KMS-11 (cell line): ENCODE measurements at regions not wholly inside any gene's neighbourhood (a gene's known extent, or its start where the extent isn't known, plus 50 kb on each side); places are given as distances from the start of the nearest gene placed in this dataset.

Experiments
- H2AFZ ChIP-seq: fragments of 200-600 bp; sonication (generic); 2 replicates; pipeline ENCODE4 v1.6.1; 2016; ENCODE audit warnings: antibody characterized with exemption, mixed run types, low read depth
- H3K27ac ChIP-seq: fragments of 200-600 bp; sonication (generic); 2 replicates; pipeline ENCODE4 v1.6.1; 2016; ENCODE audit warnings: mild to moderate bottlenecking, mixed run types
- H3K27me3 ChIP-seq: fragments of 200-600 bp; sonication (generic); 2 replicates; pipeline ENCODE4 v1.6.1; 2017; ENCODE audit warnings: mild to moderate bottlenecking, low read depth, mixed run types, moderate library complexity; ENCODE audit not compliant: insufficient read depth
- H3K36me3 ChIP-seq: fragments of 200-600 bp; sonication (generic); 2 replicates; pipeline ENCODE4 v1.6.1; 2017; ENCODE audit warnings: mild to moderate bottlenecking, mixed run types; ENCODE audit not compliant: insufficient read depth
- H3K4me1 ChIP-seq: fragments of 200-600 bp; sonication (generic); 2 replicates; pipeline ENCODE4 v1.6.1; 2016; ENCODE audit warnings: mild to moderate bottlenecking, low read depth, mixed run types; ENCODE audit not compliant: poor library complexity, severe bottlenecking
- H3K4me2 ChIP-seq: fragments of 200-600 bp; sonication (generic); 2 replicates; pipeline ENCODE4 v1.7.0; 2016; ENCODE audit warnings: mild to moderate bottlenecking, mixed run types
- H3K4me3 ChIP-seq: fragments of 200-600 bp; sonication (generic); IDR thresholded peaks from 2 replicates; pipeline ENCODE4 v1.6.1; 2017; ENCODE audit warnings: low read depth, low read length, mixed read lengths; ENCODE audit not compliant: insufficient read depth
- H3K79me2 ChIP-seq: fragments of 200-600 bp; sonication (generic); 2 replicates; pipeline ENCODE4 v1.6.1; 2016; ENCODE audit warnings: low read depth, mixed run types; ENCODE audit not compliant: insufficient read depth
- H3K9ac ChIP-seq: fragments of 200-600 bp; sonication (generic); 2 replicates; pipeline ENCODE4 v1.6.1; 2016; ENCODE audit warnings: mild to moderate bottlenecking, mixed run types
- H4K20me1 ChIP-seq: fragments of 200-600 bp; sonication (generic); 2 replicates; pipeline ENCODE4 v1.6.1; 2016; ENCODE audit warnings: mild to moderate bottlenecking, mixed run types; ENCODE audit not compliant: insufficient read depth
- CTCF ChIP-seq: fragments of 200-600 bp; sonication (generic); conservative IDR thresholded peaks from 2 replicates; pipeline ENCODE4 v1.6.1; 2017; ENCODE audit warnings: low read depth, mild to moderate bottlenecking, antibody characterized with exemption, low read length, moderate library complexity, mixed read lengths

- Histone ChIP-seq H2AFZ (no peak overlapping the region), H4K20me1 (no peaks in the 10 kb centered on the region), H3K4me1 (no peaks in the 10 kb centered on the region), H3K27ac (no peak overlapping the region), H3K9ac (no peak overlapping the region), H3K27me3 (no peaks in the 10 kb centered on the region), H3K4me2 (no peak overlapping the region), H3K36me3 (no peaks in the 10 kb centered on the region), H3K79me2 (no peaks in the 10 kb centered on the region), H3K4me3 (no peak overlapping the region)
- no peak for TF ChIP-seq CTCF
These were observed 734.9 kb downstream of the NUP35 start for GRCh38 chr2:183859129-183859528.

- Histone ChIP-seq H3K27me3 (no peaks in the 10 kb centered on the region), H3K79me2 (no peaks in the 10 kb centered on the region), H3K36me3 (no peaks in the 10 kb centered on the region), H3K9ac (no peak overlapping the region), H3K4me1 (no peaks in the 10 kb centered on the region), H3K27ac (no peak overlapping the region), H3K4me2 (no peak overlapping the region), H3K4me3 (no peak overlapping the region), H2AFZ (no peak overlapping the region), H4K20me1 (no peaks in the 10 kb centered on the region)
- TF ChIP-seq CTCF, result no peak
These were observed 731.7 kb upstream of the ZNF804A start for GRCh38 chr2:183866666-183867065.

GRCh38 chr2:183867206-183867605 is 731.1 kb upstream of the ZNF804A start:
- Histone ChIP-seq H3K4me1 (no peaks in the 10 kb centered on the region), H3K27ac (no peak overlapping the region), H3K36me3 (no peaks in the 10 kb centered on the region), H3K79me2 (no peaks in the 10 kb centered on the region), H3K4me3 (no peak overlapping the region), H4K20me1 (no peaks in the 10 kb centered on the region), H3K27me3 (no peaks in the 10 kb centered on the region), H3K4me2 (no peak overlapping the region), H2AFZ (no peak overlapping the region), H3K9ac (no peak overlapping the region)
- TF ChIP-seq CTCF, result no peak

GRCh38 chr2:183868153-183868552 is 730.2 kb upstream of the ZNF804A start:
- Histone ChIP-seq H3K4me2 (no peak overlapping the region), H4K20me1 (no peaks in the 10 kb centered on the region), H3K4me1 (no peaks in the 10 kb centered on the region), H2AFZ (no peak overlapping the region), H3K27me3 (no peaks in the 10 kb centered on the region), H3K27ac (no peak overlapping the region), H3K4me3 (no peak overlapping the region), H3K79me2 (no peaks in the 10 kb centered on the region), H3K36me3 (no peaks in the 10 kb centered on the region), H3K9ac (no peak overlapping the region)
- no peak for TF ChIP-seq CTCF

- Histone ChIP-seq H3K27ac (no peak overlapping the region), H3K9ac (no peak overlapping the region), H2AFZ (no peak overlapping the region), H3K4me2 (no peak overlapping the region), H3K4me1 (no peaks in the 10 kb centered on the region), H4K20me1 (no peaks in the 10 kb centered on the region), H3K36me3 (no peaks in the 10 kb centered on the region), H3K4me3 (no peak overlapping the region), H3K27me3 (no peaks in the 10 kb centered on the region), H3K79me2 (no peaks in the 10 kb centered on the region)
- no peak for TF ChIP-seq CTCF
These were observed 729.6 kb upstream of the ZNF804A start for GRCh38 chr2:183868707-183869106.
